Endothelial cell of umbilical vein (primary cell): ENCODE measurements at regions not wholly inside any gene's neighbourhood (a gene's known extent, or its start where the extent isn't known, plus 50 kb on each side); places are given as distances from the start of the nearest gene placed in this dataset.

Source experiments
- CTCF ChIP-seq, 2 donors: IDR thresholded peaks; 1 replicate in 1 of 2; 2 replicates in 1 of 2; pipeline ENCODE4 v1.5.1; 2011; ENCODE audit warnings: low read length in 2 of 2, mild to moderate bottlenecking in 2 of 2, moderate library complexity in 2 of 2, control low read depth in 1 of 2, inconsistent platforms in 1 of 2, low read depth in 1 of 2; ENCODE audit not compliant: insufficient read depth in 1 of 2; ENCODE audit errors: extremely low read depth in 1 of 2
- EZH2 ChIP-seq: IDR thresholded peaks from 2 replicates; pipeline ENCODE4 v1.6.1; 2012; ENCODE audit warnings: borderline replicate concordance, low read depth, mild to moderate bottlenecking, moderate library complexity, low read length, inconsistent platforms; ENCODE audit not compliant: severe bottlenecking
- FOS ChIP-seq: IDR thresholded peaks from 2 replicates; pipeline ENCODE4 v1.6.1; 2011; ENCODE audit warnings: mild to moderate bottlenecking, low read length, moderate library complexity, borderline replicate concordance; ENCODE audit not compliant: insufficient read depth
- GATA2 ChIP-seq: IDR thresholded peaks from 2 replicates; pipeline ENCODE4 v1.7.0; 2011; ENCODE audit warnings: low read depth, mild to moderate bottlenecking, moderate library complexity, mixed read lengths, low read length; ENCODE audit not compliant: insufficient read length, insufficient read depth
- JUN ChIP-seq: IDR thresholded peaks from 2 replicates; pipeline ENCODE4 v1.6.1; 2011; ENCODE audit warnings: borderline replicate concordance, low read depth; ENCODE audit not compliant: insufficient read length, insufficient read depth
- MYC ChIP-seq: IDR thresholded peaks from one replicate; pipeline ENCODE4 v1.6.1; 2011; ENCODE audit warnings: mild to moderate bottlenecking, low read depth, low read length
- POLR2A ChIP-seq: IDR thresholded peaks from 2 replicates; pipeline ENCODE4 v1.6.1; 2012; ENCODE audit warnings: low read depth, mild to moderate bottlenecking, control low read depth, low read length
- POLR2AphosphoS5 ChIP-seq: IDR thresholded peaks from 2 replicates; pipeline ENCODE4 v1.6.1; 2012; ENCODE audit warnings: low read depth, mild to moderate bottlenecking, control low read depth, low read length, moderate library complexity; ENCODE audit not compliant: insufficient read depth
- TF ChIP-seq, protein P1 (sequence below): IDR thresholded peaks from 2 replicates; pipeline ENCODE4 v1.6.1; 2011; ENCODE audit not compliant: insufficient read depth, insufficient read length

- TF ChIP-seq CTCF (IDR thresholded peaks at IDR 0.05; ENCODE audit: extremely low read depth in 1 of 2, insufficient read depth in 1 of 2, low read depth in 1 of 2, low read length in 2 of 2) (no peak), POLR2A (no peak), EZH2 (no peak), POLR2AphosphoS5 (no peak), GATA2 (no peak), FOS (no peak), MYC (no peak), JUN (no peak)
- TF ChIP-seq, protein P1, sequence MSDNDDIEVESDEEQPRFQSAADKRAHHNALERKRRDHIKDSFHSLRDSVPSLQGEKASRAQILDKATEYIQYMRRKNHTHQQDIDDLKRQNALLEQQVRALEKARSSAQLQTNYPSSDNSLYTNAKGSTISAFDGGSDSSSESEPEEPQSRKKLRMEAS = no peak
These were observed 1106.9 kb downstream of the TMTC2 start for GRCh38 chr12:83793616-83794015.
